ENCODE measurements at regions not wholly inside any gene's neighbourhood (a gene's known extent, or its start where the extent isn't known, plus 50 kb on each side); places are given as distances from the start of the nearest gene placed in this dataset.

DNA sequence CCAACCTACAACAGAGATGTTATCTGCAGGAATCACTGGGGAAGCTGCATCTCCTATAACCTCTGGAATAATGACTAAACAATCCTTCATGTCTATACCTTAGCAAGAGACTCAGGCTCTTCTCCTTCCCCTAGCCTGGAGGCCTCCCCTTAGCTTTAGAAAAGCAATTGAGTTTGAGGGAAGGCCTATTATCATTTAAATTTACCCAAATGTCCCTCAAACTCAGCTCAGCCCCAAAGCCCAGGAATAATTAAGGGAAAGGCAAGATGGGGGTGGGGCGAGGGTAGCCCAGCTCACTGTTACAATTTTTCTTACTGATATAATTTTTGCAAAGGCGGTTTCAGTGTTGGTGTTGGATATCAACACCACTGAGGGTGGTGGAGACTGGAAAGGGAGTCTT, 151.4 kb upstream of the EEA1 start:
- WGBS = 88% methylated on average over 1 of the region's 2 CpGs
- Histone ChIP-seq H3K36me3 (no peaks in the 10 kb centered on the region), H3K4me1 (peaks cover 0 to 7% (median 0%) of the 10 kb centered on the region in 4 donors), H3K27me3 (no peaks in the 10 kb centered on the region), H3K9me3 (no peaks in the 10 kb centered on the region), H3K4me3 (no peak overlapping the region), H3K27ac (replicated peaks in 1 of 4) (no peak overlapping the region)
- intact Hi-C loops (cut with DNase I) = no loop called here
- TF ChIP-seq EP300 (IDR thresholded peaks at IDR 0.05) (no peak), POLR2AphosphoS5 (IDR thresholded peaks at IDR 0.05) (no peak), POLR2A (IDR thresholded peaks at IDR 0.05; ENCODE audit: low read depth) (no peak)
- TF ChIP-seq, protein P1, sequence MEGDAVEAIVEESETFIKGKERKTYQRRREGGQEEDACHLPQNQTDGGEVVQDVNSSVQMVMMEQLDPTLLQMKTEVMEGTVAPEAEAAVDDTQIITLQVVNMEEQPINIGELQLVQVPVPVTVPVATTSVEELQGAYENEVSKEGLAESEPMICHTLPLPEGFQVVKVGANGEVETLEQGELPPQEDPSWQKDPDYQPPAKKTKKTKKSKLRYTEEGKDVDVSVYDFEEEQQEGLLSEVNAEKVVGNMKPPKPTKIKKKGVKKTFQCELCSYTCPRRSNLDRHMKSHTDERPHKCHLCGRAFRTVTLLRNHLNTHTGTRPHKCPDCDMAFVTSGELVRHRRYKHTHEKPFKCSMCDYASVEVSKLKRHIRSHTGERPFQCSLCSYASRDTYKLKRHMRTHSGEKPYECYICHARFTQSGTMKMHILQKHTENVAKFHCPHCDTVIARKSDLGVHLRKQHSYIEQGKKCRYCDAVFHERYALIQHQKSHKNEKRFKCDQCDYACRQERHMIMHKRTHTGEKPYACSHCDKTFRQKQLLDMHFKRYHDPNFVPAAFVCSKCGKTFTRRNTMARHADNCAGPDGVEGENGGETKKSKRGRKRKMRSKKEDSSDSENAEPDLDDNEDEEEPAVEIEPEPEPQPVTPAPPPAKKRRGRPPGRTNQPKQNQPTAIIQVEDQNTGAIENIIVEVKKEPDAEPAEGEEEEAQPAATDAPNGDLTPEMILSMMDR (IDR thresholded peaks at IDR 0.05) = no peak
- no peak for DNase-seq (ENCODE audit: extremely low spot score)

DNA sequence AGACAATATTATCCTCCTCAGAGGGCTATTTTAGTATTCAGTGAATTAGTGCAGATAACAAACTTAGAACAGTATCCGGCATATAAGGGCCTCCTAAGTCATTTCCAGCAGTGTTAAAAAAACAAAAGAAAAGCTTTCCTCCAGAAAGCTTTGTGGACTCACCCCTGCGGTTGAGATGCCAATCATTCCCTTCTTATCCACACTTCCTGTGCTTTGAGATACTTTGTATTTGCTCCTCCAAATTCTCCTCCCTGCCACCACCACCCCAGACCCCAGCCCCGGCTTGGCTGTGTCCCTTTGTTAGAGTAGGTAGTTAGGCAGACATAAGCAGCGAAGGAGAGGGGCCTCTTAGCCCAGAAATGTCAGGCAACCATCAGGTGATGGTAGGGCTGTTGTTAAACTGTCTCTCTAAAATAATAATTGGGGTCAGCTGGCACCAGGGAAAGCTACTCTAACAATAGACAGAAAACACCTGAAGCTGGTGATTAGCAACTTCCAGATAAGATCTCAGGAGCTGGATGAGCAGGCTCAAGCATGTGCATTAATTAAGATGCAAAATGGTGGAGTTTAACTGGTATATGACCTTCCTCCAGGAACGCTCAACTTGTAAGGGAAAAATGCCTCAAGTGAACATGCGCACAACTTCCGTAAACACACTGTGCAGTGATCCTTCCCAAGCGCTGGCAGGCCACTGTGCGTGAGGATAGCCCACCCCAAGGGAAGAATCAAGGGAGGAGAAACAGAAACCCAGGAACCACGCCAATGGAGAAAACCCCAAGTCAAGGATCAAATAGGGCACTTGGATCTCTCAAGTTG, 152.1 kb upstream of the EEA1 start:
- TF ChIP-seq POLR2A (IDR thresholded peaks at IDR 0.05; ENCODE audit: low read depth) = no peak
- TF ChIP-seq, protein P1 (IDR thresholded peaks at IDR 0.05) = no peak
- no peak for TF ChIP-seq POLR2AphosphoS5 (IDR thresholded peaks at IDR 0.05)
- no peak for TF ChIP-seq EP300 (IDR thresholded peaks at IDR 0.05)
- no peak for DNase-seq (ENCODE audit: extremely low spot score)
- Histone ChIP-seq H3K27ac (replicated peaks in 1 of 4) (no peak overlapping the region), H3K27me3 (no peaks in the 10 kb centered on the region), H3K4me3 (no peak overlapping the region), H3K36me3 (no peaks in the 10 kb centered on the region), H3K9me3 (peaks cover 0 to 3% (median 0%) of the 10 kb centered on the region in 4 donors), H3K4me1 (peaks cover 0 to 7% (median 0%) of the 10 kb centered on the region in 4 donors)
- intact Hi-C loops (cut with DNase I) = no loop called here
- WGBS = 84% methylated on average over 10 of the region's 10 CpGs

DNA sequence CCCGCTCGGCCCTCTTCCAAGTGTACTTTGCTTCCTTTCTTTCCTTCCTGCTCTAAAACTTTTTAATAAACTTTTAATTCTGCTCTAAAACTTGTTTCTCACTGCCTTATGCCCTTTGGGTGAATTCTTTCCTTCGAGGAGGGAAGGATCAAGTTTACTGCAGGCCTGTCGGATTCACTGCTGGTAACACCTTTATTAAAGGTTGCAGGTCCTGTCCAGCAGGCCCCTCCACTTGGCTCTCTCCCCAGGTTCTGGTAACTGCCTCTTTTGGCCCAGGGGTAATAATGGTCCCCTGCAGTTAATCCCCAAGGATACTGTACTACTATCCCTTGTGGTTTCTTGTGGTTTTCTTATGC, 152.7 kb upstream of the EEA1 start:
- intact Hi-C loops (cut with DNase I) = no loop called here
- 96% methylated on average over 4 of the region's 4 CpGs for WGBS

DNA sequence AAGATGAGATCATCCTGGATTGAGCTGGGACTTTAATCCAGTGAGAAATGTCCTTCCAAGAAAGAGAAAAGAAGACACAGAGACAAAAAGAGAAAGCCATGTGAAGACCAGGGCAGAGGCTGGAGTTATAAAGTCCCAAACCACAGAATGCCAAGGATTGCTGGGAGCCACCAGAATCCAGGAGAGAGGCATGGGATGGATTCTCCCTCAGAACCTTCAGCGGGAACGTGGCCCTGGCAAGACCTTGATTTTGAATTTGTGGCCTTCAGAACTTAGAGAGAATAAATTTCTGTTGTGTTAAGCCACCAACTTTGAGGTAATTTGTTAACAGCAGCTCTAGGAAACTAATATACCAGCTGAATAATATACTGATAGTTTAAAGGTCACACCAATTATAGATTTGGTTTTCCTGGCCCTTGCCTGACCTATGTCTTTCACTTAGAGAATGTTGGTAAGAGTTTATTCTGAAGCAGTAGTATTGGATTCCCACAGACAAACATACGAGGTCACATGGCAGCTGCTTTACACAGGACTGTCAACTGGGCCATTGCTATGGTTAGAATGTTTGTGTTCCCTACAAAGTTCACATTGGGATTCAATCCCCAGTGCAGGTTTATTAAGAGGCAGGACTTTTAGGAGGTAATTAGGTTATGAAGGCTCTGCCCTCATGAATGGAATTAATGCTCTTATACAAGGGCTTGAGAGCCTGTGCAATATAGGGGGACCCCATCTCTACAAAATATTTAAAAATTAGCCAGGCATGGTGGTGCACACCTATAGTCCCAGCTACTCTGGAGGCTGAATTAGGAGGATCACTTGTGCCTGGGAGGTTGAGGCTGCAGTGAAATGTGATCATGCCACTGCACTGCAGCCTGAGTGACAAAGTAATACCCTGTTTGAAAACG, 156.5 kb upstream of the EEA1 start:
- no peaks in the 10 kb centered on the region for H3K27me3 ChIP-seq
- no peak for TF ChIP-seq POLR2A (IDR thresholded peaks at IDR 0.05; ENCODE audit: low read depth)
- no peak for TF ChIP-seq EP300 (IDR thresholded peaks at IDR 0.05)
- TF ChIP-seq POLR2AphosphoS5 (IDR thresholded peaks at IDR 0.05) = no peak
- TF ChIP-seq, protein P1 (IDR thresholded peaks at IDR 0.05) = no peak
- H3K4me1 ChIP-seq = no peaks in the 10 kb centered on the region
- intact Hi-C loops (cut with DNase I) = no loop called here
- H3K36me3 ChIP-seq = no peaks in the 10 kb centered on the region
- H3K4me3 ChIP-seq = no peak overlapping the region
- H3K27ac ChIP-seq (replicated peaks in 1 of 4) = no peak overlapping the region
- 84% methylated on average over 4 of the region's 4 CpGs for WGBS
- peaks cover 0 to 6% (median 0%) of the 10 kb centered on the region in 4 donors for H3K9me3 ChIP-seq
- DNase-seq (ENCODE audit: extremely low spot score) = no peak

More for the DNA sequence above, 152.7 kb upstream of the EEA1 start:
- no peaks in the 10 kb centered on the region for H3K27me3 ChIP-seq
- H3K9me3 ChIP-seq = peaks cover 0 to 6% (median 0%) of the 10 kb centered on the region in 4 donors
- DNase-seq (ENCODE audit: extremely low spot score) = no peak
- TF ChIP-seq, protein P1 (IDR thresholded peaks at IDR 0.05) = no peak
- TF ChIP-seq POLR2AphosphoS5 (IDR thresholded peaks at IDR 0.05) (no peak), EP300 (IDR thresholded peaks at IDR 0.05) (no peak), POLR2A (IDR thresholded peaks at IDR 0.05; ENCODE audit: low read depth) (no peak)
- no peaks in the 10 kb centered on the region for H3K36me3 ChIP-seq
- H3K4me3 ChIP-seq = no peak overlapping the region
- H3K4me1 ChIP-seq = peaks cover 0 to 7% (median 0%) of the 10 kb centered on the region in 4 donors
- H3K27ac ChIP-seq (replicated peaks in 1 of 4) = no peak overlapping the region

Data from esophagus muscularis mucosa (tissue), 4 donors.